A549 (cell line): ENCODE measurements at regions not wholly inside any gene's neighbourhood (a gene's known extent, or its start where the extent isn't known, plus 50 kb on each side); places are given as distances from the start of the nearest gene placed in this dataset.

ENCODE experiments used
- BHLHE40 ChIP-seq: IDR thresholded peaks from 2 replicates; pipeline ENCODE4 v1.6.1; 2012; ENCODE audit warnings: low read depth, low read length, inconsistent platforms
- CTCF ChIP-seq: fragments of >200 bp; sonication (Bioruptor Twin); formaldehyde crosslinking; IDR thresholded peaks from 3 replicates; pipeline ENCODE4 v1.5.1; 2016
- EHMT2 ChIP-seq: fragments of 200-600 bp; sonication (generic); IDR thresholded peaks from 2 replicates; pipeline ENCODE4 v1.6.1; 2016; ENCODE audit warnings: antibody characterized with exemption, low read depth, mild to moderate bottlenecking, moderate library complexity
- EP300 ChIP-seq, 2 experiments: fragments of >200 bp; sonication (Bioruptor Twin); formaldehyde crosslinking; IDR thresholded peaks; 2 replicates in 1 of 2; 3 replicates in 1 of 2; pipeline ENCODE4 v1.6.1; 2016 to 2017
- KDM5A ChIP-seq: fragments of 200-600 bp; sonication (generic); IDR thresholded peaks from 2 replicates; pipeline ENCODE4 v1.6.1; 2016; ENCODE audit warnings: antibody characterized with exemption, mild to moderate bottlenecking
- PHF8 ChIP-seq: fragments of 200-600 bp; sonication (generic); IDR thresholded peaks from 2 replicates; pipeline ENCODE4 v1.6.1; 2016; ENCODE audit warnings: low read depth, mild to moderate bottlenecking, antibody characterized with exemption, moderate library complexity, borderline replicate concordance
- REST ChIP-seq: fragments of 200-600 bp; sonication (generic); IDR thresholded peaks from 2 replicates; pipeline ENCODE4 v1.6.1; 2016; ENCODE audit warnings: antibody characterized with exemption, mild to moderate bottlenecking, moderate library complexity

GRCh38 chrX:9327747-9328145, 137.1 kb upstream of the TBL1X start:
- TF ChIP-seq EP300 (IDR thresholded peaks at IDR 0.05) (peak in 1 of 2 experiments; percentile 26; a peak in 1 of 5 replicates), KDM5A (no peak), CTCF (no peak), REST (no peak), BHLHE40 (no peak), PHF8 (no peak), EHMT2 (no peak)
